ENCODE measurements at regions not wholly inside any gene's neighbourhood (a gene's known extent, or its start where the extent isn't known, plus 50 kb on each side); places are given as distances from the start of the nearest gene placed in this dataset.

- Mint-ChIP-seq H3K9me3 (ENCODE audit: low read depth) (peaks cover 26% of the 10 kb centered on the region), H3K27me3 (ENCODE audit: low read depth) (no peaks in the 10 kb centered on the region), H3K4me3 (ENCODE audit: unreplicated experiment) (no peak overlapping the region), H3K27ac (ENCODE audit: unreplicated experiment) (no peak overlapping the region), H3K4me1 (ENCODE audit: low read depth) (no peaks in the 10 kb centered on the region), H3K36me3 (ENCODE audit: low read depth) (peaks cover 2% of the 10 kb centered on the region)
- no peak for DNase-seq (ENCODE audit: low spot score)
- TF ChIP-seq, protein P1, sequence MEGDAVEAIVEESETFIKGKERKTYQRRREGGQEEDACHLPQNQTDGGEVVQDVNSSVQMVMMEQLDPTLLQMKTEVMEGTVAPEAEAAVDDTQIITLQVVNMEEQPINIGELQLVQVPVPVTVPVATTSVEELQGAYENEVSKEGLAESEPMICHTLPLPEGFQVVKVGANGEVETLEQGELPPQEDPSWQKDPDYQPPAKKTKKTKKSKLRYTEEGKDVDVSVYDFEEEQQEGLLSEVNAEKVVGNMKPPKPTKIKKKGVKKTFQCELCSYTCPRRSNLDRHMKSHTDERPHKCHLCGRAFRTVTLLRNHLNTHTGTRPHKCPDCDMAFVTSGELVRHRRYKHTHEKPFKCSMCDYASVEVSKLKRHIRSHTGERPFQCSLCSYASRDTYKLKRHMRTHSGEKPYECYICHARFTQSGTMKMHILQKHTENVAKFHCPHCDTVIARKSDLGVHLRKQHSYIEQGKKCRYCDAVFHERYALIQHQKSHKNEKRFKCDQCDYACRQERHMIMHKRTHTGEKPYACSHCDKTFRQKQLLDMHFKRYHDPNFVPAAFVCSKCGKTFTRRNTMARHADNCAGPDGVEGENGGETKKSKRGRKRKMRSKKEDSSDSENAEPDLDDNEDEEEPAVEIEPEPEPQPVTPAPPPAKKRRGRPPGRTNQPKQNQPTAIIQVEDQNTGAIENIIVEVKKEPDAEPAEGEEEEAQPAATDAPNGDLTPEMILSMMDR (IDR thresholded peaks at IDR 0.05) = no peak
These were observed 152.2 kb upstream of the MPHOSPH6 start for GRCh38 chr16:82322177-82322576.

- Mint-ChIP-seq H3K4me3 (ENCODE audit: unreplicated experiment) (no peak overlapping the region), H3K27me3 (ENCODE audit: low read depth) (no peaks in the 10 kb centered on the region), H3K4me1 (ENCODE audit: low read depth) (no peaks in the 10 kb centered on the region), H3K9me3 (ENCODE audit: low read depth) (peaks cover 22% of the 10 kb centered on the region), H3K27ac (ENCODE audit: unreplicated experiment) (no peak overlapping the region), H3K36me3 (ENCODE audit: low read depth) (peaks cover 1% of the 10 kb centered on the region)
- TF ChIP-seq, protein P1 (IDR thresholded peaks at IDR 0.05) = no peak
- no peak for DNase-seq (ENCODE audit: low spot score)
These were observed 149.0 kb upstream of the MPHOSPH6 start for GRCh38 chr16:82319038-82319437.

DNA sequence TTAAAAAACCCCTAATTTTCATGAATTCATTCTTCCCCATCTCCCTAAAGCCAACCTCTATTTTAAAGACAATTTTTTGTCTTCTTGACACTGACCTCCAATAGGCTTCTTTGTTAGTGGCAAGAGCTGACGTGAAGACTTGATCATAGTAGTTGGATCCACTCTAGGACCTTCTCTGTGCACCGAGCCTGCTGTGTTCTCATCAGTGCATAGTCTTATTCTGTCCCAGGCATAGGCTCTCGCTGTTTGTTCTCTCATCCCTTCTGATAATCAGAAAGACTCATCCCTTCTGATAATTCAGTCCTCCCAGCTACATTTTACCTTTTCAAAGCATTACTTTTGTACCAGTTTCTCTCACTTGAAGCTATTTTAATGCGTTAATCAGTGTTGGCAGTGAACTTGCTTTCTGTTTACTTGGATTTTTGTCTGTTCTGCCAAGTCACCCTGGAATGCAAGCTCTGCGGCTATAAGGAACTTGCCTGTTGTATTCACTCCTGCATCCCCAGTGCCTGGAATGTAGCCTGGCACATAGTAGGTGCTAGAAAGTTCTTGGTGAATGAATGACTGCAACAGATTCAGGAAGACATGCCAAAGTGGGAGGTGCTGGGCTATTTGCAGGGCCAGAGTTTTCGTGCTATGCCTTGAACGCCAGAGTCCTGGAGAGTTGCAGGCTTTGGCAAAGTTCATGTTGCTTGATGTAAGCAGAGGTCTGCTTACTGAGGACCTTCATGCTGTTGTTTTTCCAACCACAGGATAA lies 147.6 kb upstream of the MPHOSPH6 start:
- H3K4me1 Mint-ChIP-seq (ENCODE audit: low read depth) = no peaks in the 10 kb centered on the region

GRCh38 chr16:82313754-82314153 lies 143.7 kb upstream of the MPHOSPH6 start:
- no peak overlapping the region for H3K27ac Mint-ChIP-seq (ENCODE audit: unreplicated experiment)

More for the DNA sequence above, 147.6 kb upstream of the MPHOSPH6 start:
- no peak for DNase-seq (ENCODE audit: low spot score)
- H3K27ac Mint-ChIP-seq (ENCODE audit: unreplicated experiment) = no peak overlapping the region
- H3K36me3 Mint-ChIP-seq (ENCODE audit: low read depth) = no peaks in the 10 kb centered on the region
- H3K27me3 Mint-ChIP-seq (ENCODE audit: low read depth) = no peaks in the 10 kb centered on the region
- peaks cover 14% of the 10 kb centered on the region for H3K9me3 Mint-ChIP-seq (ENCODE audit: low read depth)
- TF ChIP-seq, protein P1 (IDR thresholded peaks at IDR 0.05) = no peak
- H3K4me3 Mint-ChIP-seq (ENCODE audit: unreplicated experiment) = no peak overlapping the region

GRCh38 chr16:82311528-82311927 lies 141.5 kb upstream of the MPHOSPH6 start:
- H3K4me1 Mint-ChIP-seq (ENCODE audit: low read depth) = no peaks in the 10 kb centered on the region
- DNase-seq (ENCODE audit: low spot score) = no peak
- peaks cover 2% of the 10 kb centered on the region for H3K27me3 Mint-ChIP-seq (ENCODE audit: low read depth)
- TF ChIP-seq, protein P1 (IDR thresholded peaks at IDR 0.05) = no peak
- H3K36me3 Mint-ChIP-seq (ENCODE audit: low read depth) = no peaks in the 10 kb centered on the region
- H3K9me3 Mint-ChIP-seq (ENCODE audit: low read depth) = peaks cover 3% of the 10 kb centered on the region
- H3K4me3 Mint-ChIP-seq (ENCODE audit: unreplicated experiment) = no peak overlapping the region
- H3K27ac Mint-ChIP-seq (ENCODE audit: unreplicated experiment) = no peak overlapping the region

More at GRCh38 chr16:82313754-82314153, 143.7 kb upstream of the MPHOSPH6 start:
- no peak for DNase-seq (ENCODE audit: low spot score)
- TF ChIP-seq, protein P1 (IDR thresholded peaks at IDR 0.05) = no peak
- Mint-ChIP-seq H3K36me3 (ENCODE audit: low read depth) (no peaks in the 10 kb centered on the region), H3K9me3 (ENCODE audit: low read depth) (peaks cover 3% of the 10 kb centered on the region), H3K4me1 (ENCODE audit: low read depth) (no peaks in the 10 kb centered on the region), H3K27me3 (ENCODE audit: low read depth) (peaks cover 2% of the 10 kb centered on the region), H3K4me3 (ENCODE audit: unreplicated experiment) (no peak overlapping the region)

All from chondrocyte (in vitro differentiated cells).